ENCODE measurements at regions not wholly inside any gene's neighbourhood (a gene's known extent, or its start where the extent isn't known, plus 50 kb on each side); places are given as distances from the start of the nearest gene placed in this dataset.

GRCh38 chr7:110204527-110204926 lies 886.4 kb upstream of the LRRN3 start:
- intact Hi-C loops (cut with micrococcal nuclease; ENCODE audit: unreplicated experiment) = loop anchor here (1.0 to 5.0 kb wide), 2 partner anchors 114 to 362 kb away; no protein-coding TSS in a partner anchor
- H3K36me3 ChIP-seq (replicated peaks in 1 of 2; ENCODE audit: control insufficient read depth in 1 of 2, insufficient read depth in 2 of 2, low read length in 2 of 2) = no peaks in the 10 kb centered on the region
- H3K79me2 ChIP-seq (ENCODE audit: insufficient read depth, low read length) = no peaks in the 10 kb centered on the region
- ChIA-PET POLR2A (no interaction called here), CTCF (ENCODE audit: low intra/inter-chr PET ratio, low total read pairs) (no interaction called here)
- no peaks in the 10 kb centered on the region for H4K20me1 ChIP-seq (ENCODE audit: insufficient read depth, low read length)
- no peaks in the 10 kb centered on the region for H3K4me1 ChIP-seq (ENCODE audit: insufficient read depth, low read length)
- H3K27ac ChIP-seq (ENCODE audit: extremely low read length, insufficient read depth, low read length) = no peak overlapping the region
- FAIRE-seq (no peak), DNase-seq (ENCODE audit: low spot score) (no peak), ATAC-seq (peak; percentile 89)
- 6% methylated on average over 3 of the region's 4 CpGs for WGBS (ENCODE audit: low lambda C conversion rate)
- H3K27me3 ChIP-seq (ENCODE audit: control insufficient read depth in 1 of 2, insufficient read depth in 2 of 2, low read length in 2 of 2) = no peaks in the 10 kb centered on the region
- no peak overlapping the region for H2AFZ ChIP-seq (ENCODE audit: low read length)
- no peaks in the 10 kb centered on the region for H3K9me3 ChIP-seq (ENCODE audit: low read length)
- in situ Hi-C loops (cut with HindIII; ENCODE audit: extremely low pct_ligation_motif_present, low pct_unique_long_range_greater_than_20kb) = no loop called here
- H3K4me3 ChIP-seq (replicated peaks in 1 of 3; ENCODE audit: insufficient read depth in 1 of 3, low read depth in 2 of 3, low read length in 3 of 3) = no peak overlapping the region
- H3K9ac ChIP-seq (ENCODE audit: insufficient read depth, low read depth, low read length) = no peak overlapping the region
- no peak overlapping the region for H3K4me2 ChIP-seq (ENCODE audit: low read depth, low read length)
- BruUV-seq (replicated peaks) = no TSS peak
- TF ChIP-seq CTCF (CRISPR knock-in tag; IDR thresholded peaks at IDR 0.05) (peak; percentile 50), ZNF639 (CRISPR knock-in tag; conservative IDR thresholded peaks at IDR 0.05) (no peak), HOMEZ (CRISPR knock-in tag; IDR thresholded peaks at IDR 0.05; ENCODE audit: low read depth) (no peak), STAG1 (CRISPR knock-in tag; IDR thresholded peaks at IDR 0.05) (peak; percentile 46)
